ENCODE measurements at regions not wholly inside any gene's neighbourhood (a gene's known extent, or its start where the extent isn't known, plus 50 kb on each side); places are given as distances from the start of the nearest gene placed in this dataset.

GRCh38 chr4:62455871-62456270 is 1255.7 kb downstream of the ADGRL3 start:
- no peak for DNase-seq (ENCODE audit: low read depth, low spot score)
- Histone ChIP-seq H3K36me3 (ENCODE audit: control insufficient read depth in 2 of 2, extremely low read depth in 1 of 2, insufficient read depth in 2 of 2, low read length in 2 of 2) (no peaks in the 10 kb centered on the region), H3K27me3 (ENCODE audit: control insufficient read depth, extremely low read depth, insufficient read depth, low read length) (no peaks in the 10 kb centered on the region), H3K9me3 (ENCODE audit: control insufficient read depth, low read depth, low read length) (no peaks in the 10 kb centered on the region), H3K9me1 (ENCODE audit: control insufficient read depth, extremely low read depth, insufficient read depth, low read length) (no peaks in the 10 kb centered on the region), H3K79me2 (ENCODE audit: control insufficient read depth, insufficient read depth, low read length) (no peaks in the 10 kb centered on the region), H2AFZ (ENCODE audit: control insufficient read depth, low read length) (no peak overlapping the region), H3K4me1 (ENCODE audit: control insufficient read depth, extremely low read depth, insufficient read depth, low read length) (no peaks in the 10 kb centered on the region), H3K4me3 (ENCODE audit: control insufficient read depth in 2 of 3, extremely low read depth in 1 of 3, insufficient read depth in 2 of 3, low read depth in 1 of 3, low read length in 3 of 3) (no peak overlapping the region), H3K27ac (ENCODE audit: control insufficient read depth, insufficient read depth, low read length) (no peak overlapping the region), H4K20me1 (ENCODE audit: control insufficient read depth, extremely low read depth, insufficient read depth, low read length) (no peaks in the 10 kb centered on the region), H3K9ac (ENCODE audit: control insufficient read depth, extremely low read depth, insufficient read depth, low read length) (no peak overlapping the region), H3K4me2 (ENCODE audit: control insufficient read depth, extremely low read depth, insufficient read depth, low read depth, low read length) (no peak overlapping the region)
- dilution Hi-C loops (cut with MboI; ENCODE audit: extremely low pct_ligation_motif_present, low sequenced_read_pairs): no loop called here
- FAIRE-seq: no peak
- TF ChIP-seq, protein P1, sequence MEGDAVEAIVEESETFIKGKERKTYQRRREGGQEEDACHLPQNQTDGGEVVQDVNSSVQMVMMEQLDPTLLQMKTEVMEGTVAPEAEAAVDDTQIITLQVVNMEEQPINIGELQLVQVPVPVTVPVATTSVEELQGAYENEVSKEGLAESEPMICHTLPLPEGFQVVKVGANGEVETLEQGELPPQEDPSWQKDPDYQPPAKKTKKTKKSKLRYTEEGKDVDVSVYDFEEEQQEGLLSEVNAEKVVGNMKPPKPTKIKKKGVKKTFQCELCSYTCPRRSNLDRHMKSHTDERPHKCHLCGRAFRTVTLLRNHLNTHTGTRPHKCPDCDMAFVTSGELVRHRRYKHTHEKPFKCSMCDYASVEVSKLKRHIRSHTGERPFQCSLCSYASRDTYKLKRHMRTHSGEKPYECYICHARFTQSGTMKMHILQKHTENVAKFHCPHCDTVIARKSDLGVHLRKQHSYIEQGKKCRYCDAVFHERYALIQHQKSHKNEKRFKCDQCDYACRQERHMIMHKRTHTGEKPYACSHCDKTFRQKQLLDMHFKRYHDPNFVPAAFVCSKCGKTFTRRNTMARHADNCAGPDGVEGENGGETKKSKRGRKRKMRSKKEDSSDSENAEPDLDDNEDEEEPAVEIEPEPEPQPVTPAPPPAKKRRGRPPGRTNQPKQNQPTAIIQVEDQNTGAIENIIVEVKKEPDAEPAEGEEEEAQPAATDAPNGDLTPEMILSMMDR (optimal IDR thresholded peaks at IDR 0.05 in 1 of 3, IDR thresholded peaks at IDR 0.05 in 1 of 3, conservative IDR thresholded peaks at IDR 0.05 in 1 of 3; ENCODE audit: extremely low read depth in 1 of 3, insufficient read depth in 2 of 3, low read length in 3 of 3): no peak
- TF ChIP-seq EZH2 (IDR thresholded peaks at IDR 0.05; ENCODE audit: low read length): no peak

DNA sequence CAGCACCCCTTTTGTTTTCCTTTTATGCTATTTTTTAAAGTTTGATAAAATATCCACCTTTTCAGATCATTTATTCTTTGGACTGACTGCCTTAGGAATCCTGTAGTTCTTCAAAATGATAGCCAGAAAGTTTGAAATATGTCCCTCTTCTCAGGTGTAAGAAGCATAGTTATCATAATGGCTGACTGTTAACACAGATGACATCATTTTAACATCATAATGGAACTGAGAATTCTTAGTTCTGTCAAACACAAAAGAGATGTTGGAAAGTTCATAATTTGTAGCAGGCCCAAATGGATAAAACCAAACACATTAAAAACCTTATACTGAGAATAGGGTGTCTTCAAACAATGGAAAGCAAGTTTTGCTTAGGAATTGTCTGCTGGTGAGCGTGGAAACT is 1254.4 kb downstream of the ADGRL3 start:
- H3K4me2 ChIP-seq (ENCODE audit: control insufficient read depth, extremely low read depth, insufficient read depth, low read depth, low read length): no peak overlapping the region
- H3K4me1 ChIP-seq (ENCODE audit: control insufficient read depth, extremely low read depth, insufficient read depth, low read length): no peaks in the 10 kb centered on the region
- no peaks in the 10 kb centered on the region for H4K20me1 ChIP-seq (ENCODE audit: control insufficient read depth, extremely low read depth, insufficient read depth, low read length)
- no peak overlapping the region for H3K4me3 ChIP-seq (ENCODE audit: control insufficient read depth in 2 of 3, extremely low read depth in 1 of 3, insufficient read depth in 2 of 3, low read depth in 1 of 3, low read length in 3 of 3)
- no peak overlapping the region for H3K27ac ChIP-seq (ENCODE audit: control insufficient read depth, insufficient read depth, low read length)
- FAIRE-seq (no peak), DNase-seq (ENCODE audit: low read depth, low spot score) (no peak)
- H3K9me3 ChIP-seq (ENCODE audit: control insufficient read depth, low read depth, low read length): no peaks in the 10 kb centered on the region
- TF ChIP-seq, protein P1 (optimal IDR thresholded peaks at IDR 0.05 in 1 of 3, IDR thresholded peaks at IDR 0.05 in 1 of 3, conservative IDR thresholded peaks at IDR 0.05 in 1 of 3; ENCODE audit: extremely low read depth in 1 of 3, insufficient read depth in 2 of 3, low read length in 3 of 3): no peak
- no peak for TF ChIP-seq EZH2 (IDR thresholded peaks at IDR 0.05; ENCODE audit: low read length)
- H3K79me2 ChIP-seq (ENCODE audit: control insufficient read depth, insufficient read depth, low read length): no peaks in the 10 kb centered on the region
- H2AFZ ChIP-seq (ENCODE audit: control insufficient read depth, low read length): no peak overlapping the region
- H3K36me3 ChIP-seq (ENCODE audit: control insufficient read depth in 2 of 2, extremely low read depth in 1 of 2, insufficient read depth in 2 of 2, low read length in 2 of 2): no peaks in the 10 kb centered on the region
- no peak overlapping the region for H3K9ac ChIP-seq (ENCODE audit: control insufficient read depth, extremely low read depth, insufficient read depth, low read length)
- H3K9me1 ChIP-seq (ENCODE audit: control insufficient read depth, extremely low read depth, insufficient read depth, low read length): no peaks in the 10 kb centered on the region
- no peaks in the 10 kb centered on the region for H3K27me3 ChIP-seq (ENCODE audit: control insufficient read depth, extremely low read depth, insufficient read depth, low read length)
- dilution Hi-C loops (cut with MboI; ENCODE audit: extremely low pct_ligation_motif_present, low sequenced_read_pairs): no loop called here

All from keratinocyte (primary cell).